ENCODE measurements at regions not wholly inside any gene's neighbourhood (a gene's known extent, or its start where the extent isn't known, plus 50 kb on each side); places are given as distances from the start of the nearest gene placed in this dataset.

DNA sequence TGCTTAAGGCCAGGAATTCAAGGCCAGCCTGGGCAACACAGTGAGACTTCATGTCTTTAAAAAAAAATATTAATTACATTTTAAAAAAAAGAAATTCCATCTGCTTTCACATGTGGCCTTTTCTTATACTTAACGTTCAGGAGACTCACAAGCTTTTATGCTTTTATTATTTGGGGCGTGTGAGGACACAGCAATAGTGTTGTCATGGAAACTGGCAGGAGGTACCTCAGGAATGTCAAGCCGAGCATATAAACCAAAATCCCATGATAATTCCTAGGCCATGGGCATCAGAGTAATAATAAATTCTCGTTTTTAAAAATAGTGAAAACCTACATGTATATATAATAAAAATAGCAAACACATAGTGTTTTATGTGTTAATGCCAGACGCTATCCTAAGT, 89.8 kb downstream of the IYD start (continued):
- TF ChIP-seq SRF (IDR thresholded peaks at IDR 0.05; ENCODE audit: low read depth) = no peak
- TF ChIP-seq, protein P1, sequence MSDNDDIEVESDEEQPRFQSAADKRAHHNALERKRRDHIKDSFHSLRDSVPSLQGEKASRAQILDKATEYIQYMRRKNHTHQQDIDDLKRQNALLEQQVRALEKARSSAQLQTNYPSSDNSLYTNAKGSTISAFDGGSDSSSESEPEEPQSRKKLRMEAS (IDR thresholded peaks at IDR 0.05) = no peak

DNA sequence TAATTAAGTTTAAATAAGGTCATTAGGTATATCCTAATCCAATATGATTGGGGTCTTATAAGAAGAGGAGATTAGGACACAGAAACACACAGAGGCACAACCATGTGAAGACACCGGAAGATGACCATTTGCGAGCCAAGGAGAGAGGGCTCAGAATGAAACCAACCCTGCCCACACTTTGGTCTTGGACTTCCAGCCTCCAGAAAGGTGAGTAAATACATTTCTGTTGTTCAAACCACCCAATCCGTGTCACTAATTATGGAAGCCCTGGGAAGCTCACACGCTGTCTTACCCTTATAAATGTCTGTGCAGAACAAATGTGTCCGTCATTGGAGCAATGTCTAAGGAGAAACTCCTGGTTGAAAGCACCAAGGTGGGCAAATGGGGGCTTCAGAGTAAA, 95.0 kb downstream of the IYD start:
- Histone ChIP-seq H3K27me3 (ENCODE audit: insufficient read depth, low read length) (no peaks in the 10 kb centered on the region), H3K27ac (ENCODE audit: low read depth, low read length) (no peak overlapping the region), H4K20me1 (ENCODE audit: insufficient read depth) (no peaks in the 10 kb centered on the region), H3K4me3 (replicated peaks in 1 of 2; ENCODE audit: low read depth in 1 of 2, low read length in 2 of 2) (no peak overlapping the region), H2AFZ (ENCODE audit: low read depth, low read length, poor library complexity, severe bottlenecking) (no peak overlapping the region), H3K4me1 (ENCODE audit: control insufficient read depth in 1 of 2, insufficient read depth in 2 of 2, low read length in 2 of 2) (peaks cover 0 to 13% of the 10 kb centered on the region in 2 experiments; a peak in 2 of 4 replicates), H3K79me2 (ENCODE audit: insufficient read depth, low read length) (no peaks in the 10 kb centered on the region), H3K9ac (ENCODE audit: low read length) (no peak overlapping the region), H3K36me3 (ENCODE audit: control insufficient read depth in 1 of 2, insufficient read depth in 2 of 2, low read length in 2 of 2) (no peaks in the 10 kb centered on the region), H3K9me2 (ENCODE audit: insufficient read depth) (no peaks in the 10 kb centered on the region), H3K4me2 (ENCODE audit: low read length) (no peak overlapping the region), H3K9me3 (ENCODE audit: control insufficient read depth in 1 of 2, insufficient read depth in 1 of 2, low read depth in 1 of 2, low read length in 2 of 2) (no peaks in the 10 kb centered on the region)
- DNase-seq (ENCODE audit: low read depth, low spot score) (no peak), ATAC-seq (no peak)
- POLR2A ChIA-PET = no interaction called here
- intact Hi-C loops (cut with micrococcal nuclease) = no loop called here
- RAD21 ChIA-PET (ENCODE audit: low non-redundant PET in 1 of 2, low total read pairs in 2 of 2, uncharacterized antibody in 2 of 2, unreplicated experiment in 2 of 2) = no interaction called here
- no TSS peak for BruUV-seq (replicated peaks)
- CTCF ChIA-PET = no interaction called here
- TF ChIP-seq, protein P2, sequence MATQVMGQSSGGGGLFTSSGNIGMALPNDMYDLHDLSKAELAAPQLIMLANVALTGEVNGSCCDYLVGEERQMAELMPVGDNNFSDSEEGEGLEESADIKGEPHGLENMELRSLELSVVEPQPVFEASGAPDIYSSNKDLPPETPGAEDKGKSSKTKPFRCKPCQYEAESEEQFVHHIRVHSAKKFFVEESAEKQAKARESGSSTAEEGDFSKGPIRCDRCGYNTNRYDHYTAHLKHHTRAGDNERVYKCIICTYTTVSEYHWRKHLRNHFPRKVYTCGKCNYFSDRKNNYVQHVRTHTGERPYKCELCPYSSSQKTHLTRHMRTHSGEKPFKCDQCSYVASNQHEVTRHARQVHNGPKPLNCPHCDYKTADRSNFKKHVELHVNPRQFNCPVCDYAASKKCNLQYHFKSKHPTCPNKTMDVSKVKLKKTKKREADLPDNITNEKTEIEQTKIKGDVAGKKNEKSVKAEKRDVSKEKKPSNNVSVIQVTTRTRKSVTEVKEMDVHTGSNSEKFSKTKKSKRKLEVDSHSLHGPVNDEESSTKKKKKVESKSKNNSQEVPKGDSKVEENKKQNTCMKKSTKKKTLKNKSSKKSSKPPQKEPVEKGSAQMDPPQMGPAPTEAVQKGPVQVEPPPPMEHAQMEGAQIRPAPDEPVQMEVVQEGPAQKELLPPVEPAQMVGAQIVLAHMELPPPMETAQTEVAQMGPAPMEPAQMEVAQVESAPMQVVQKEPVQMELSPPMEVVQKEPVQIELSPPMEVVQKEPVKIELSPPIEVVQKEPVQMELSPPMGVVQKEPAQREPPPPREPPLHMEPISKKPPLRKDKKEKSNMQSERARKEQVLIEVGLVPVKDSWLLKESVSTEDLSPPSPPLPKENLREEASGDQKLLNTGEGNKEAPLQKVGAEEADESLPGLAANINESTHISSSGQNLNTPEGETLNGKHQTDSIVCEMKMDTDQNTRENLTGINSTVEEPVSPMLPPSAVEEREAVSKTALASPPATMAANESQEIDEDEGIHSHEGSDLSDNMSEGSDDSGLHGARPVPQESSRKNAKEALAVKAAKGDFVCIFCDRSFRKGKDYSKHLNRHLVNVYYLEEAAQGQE (IDR thresholded peaks at IDR 0.05; ENCODE audit: low read depth) = no peak
- TF ChIP-seq EZH2phosphoT487 (IDR thresholded peaks at IDR 0.05; ENCODE audit: borderline replicate concordance) = no peak
- TF ChIP-seq ELF1 (IDR thresholded peaks at IDR 0.05; ENCODE audit: borderline replicate concordance, low read depth) = no peak
- no peak for TF ChIP-seq TCF7L2 (IDR thresholded peaks at IDR 0.05; ENCODE audit: borderline replicate concordance, extremely low read depth, insufficient read depth, insufficient read length)
- TF ChIP-seq SIN3A (IDR thresholded peaks at IDR 0.05; ENCODE audit: low read depth) = no peak
- TF ChIP-seq, protein P3, sequence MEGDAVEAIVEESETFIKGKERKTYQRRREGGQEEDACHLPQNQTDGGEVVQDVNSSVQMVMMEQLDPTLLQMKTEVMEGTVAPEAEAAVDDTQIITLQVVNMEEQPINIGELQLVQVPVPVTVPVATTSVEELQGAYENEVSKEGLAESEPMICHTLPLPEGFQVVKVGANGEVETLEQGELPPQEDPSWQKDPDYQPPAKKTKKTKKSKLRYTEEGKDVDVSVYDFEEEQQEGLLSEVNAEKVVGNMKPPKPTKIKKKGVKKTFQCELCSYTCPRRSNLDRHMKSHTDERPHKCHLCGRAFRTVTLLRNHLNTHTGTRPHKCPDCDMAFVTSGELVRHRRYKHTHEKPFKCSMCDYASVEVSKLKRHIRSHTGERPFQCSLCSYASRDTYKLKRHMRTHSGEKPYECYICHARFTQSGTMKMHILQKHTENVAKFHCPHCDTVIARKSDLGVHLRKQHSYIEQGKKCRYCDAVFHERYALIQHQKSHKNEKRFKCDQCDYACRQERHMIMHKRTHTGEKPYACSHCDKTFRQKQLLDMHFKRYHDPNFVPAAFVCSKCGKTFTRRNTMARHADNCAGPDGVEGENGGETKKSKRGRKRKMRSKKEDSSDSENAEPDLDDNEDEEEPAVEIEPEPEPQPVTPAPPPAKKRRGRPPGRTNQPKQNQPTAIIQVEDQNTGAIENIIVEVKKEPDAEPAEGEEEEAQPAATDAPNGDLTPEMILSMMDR (IDR thresholded peaks at IDR 0.05 in 2 of 3, conservative IDR thresholded peaks at IDR 0.05 in 1 of 3; ENCODE audit: borderline replicate concordance in 1 of 3, insufficient read depth in 1 of 3, low read depth in 2 of 3, low read length in 2 of 3) = no peak
- TF ChIP-seq FOSL1 (IDR thresholded peaks at IDR 0.05; ENCODE audit: low read depth) = no peak
- no peak for TF ChIP-seq YY1 (IDR thresholded peaks at IDR 0.05; ENCODE audit: extremely low read depth, insufficient replicate concordance, low read depth, low read length)
- no peak for TF ChIP-seq POLR2AphosphoS5 (IDR thresholded peaks at IDR 0.05; ENCODE audit: low read depth, low read length)
- no peak for TF ChIP-seq EZH2 (IDR thresholded peaks at IDR 0.05)
- no peak for TF ChIP-seq ZNF274 (IDR thresholded peaks at IDR 0.05; ENCODE audit: low read depth, low read length)
- TF ChIP-seq, protein P4, sequence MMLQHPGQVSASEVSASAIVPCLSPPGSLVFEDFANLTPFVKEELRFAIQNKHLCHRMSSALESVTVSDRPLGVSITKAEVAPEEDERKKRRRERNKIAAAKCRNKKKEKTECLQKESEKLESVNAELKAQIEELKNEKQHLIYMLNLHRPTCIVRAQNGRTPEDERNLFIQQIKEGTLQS (IDR thresholded peaks at IDR 0.05) = no peak
- TF ChIP-seq RAD21 (IDR thresholded peaks at IDR 0.05; ENCODE audit: low read depth) = no peak
- no peak for TF ChIP-seq ZFX (IDR thresholded peaks at IDR 0.05)
- TF ChIP-seq, protein P5, sequence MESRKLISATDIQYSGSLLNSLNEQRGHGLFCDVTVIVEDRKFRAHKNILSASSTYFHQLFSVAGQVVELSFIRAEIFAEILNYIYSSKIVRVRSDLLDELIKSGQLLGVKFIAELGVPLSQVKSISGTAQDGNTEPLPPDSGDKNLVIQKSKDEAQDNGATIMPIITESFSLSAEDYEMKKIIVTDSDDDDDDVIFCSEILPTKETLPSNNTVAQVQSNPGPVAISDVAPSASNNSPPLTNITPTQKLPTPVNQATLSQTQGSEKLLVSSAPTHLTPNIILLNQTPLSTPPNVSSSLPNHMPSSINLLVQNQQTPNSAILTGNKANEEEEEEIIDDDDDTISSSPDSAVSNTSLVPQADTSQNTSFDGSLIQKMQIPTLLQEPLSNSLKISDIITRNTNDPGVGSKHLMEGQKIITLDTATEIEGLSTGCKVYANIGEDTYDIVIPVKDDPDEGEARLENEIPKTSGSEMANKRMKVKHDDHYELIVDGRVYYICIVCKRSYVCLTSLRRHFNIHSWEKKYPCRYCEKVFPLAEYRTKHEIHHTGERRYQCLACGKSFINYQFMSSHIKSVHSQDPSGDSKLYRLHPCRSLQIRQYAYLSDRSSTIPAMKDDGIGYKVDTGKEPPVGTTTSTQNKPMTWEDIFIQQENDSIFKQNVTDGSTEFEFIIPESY (IDR thresholded peaks at IDR 0.05; ENCODE audit: extremely low read depth, insufficient replicate concordance, low read length) = no peak
- no peak for TF ChIP-seq CBX3 (IDR thresholded peaks at IDR 0.05; ENCODE audit: low read depth)
- no peak for TF ChIP-seq EGR1 (IDR thresholded peaks at IDR 0.05; ENCODE audit: low read depth)
- TF ChIP-seq SP1 (IDR thresholded peaks at IDR 0.05; ENCODE audit: low read depth) = no peak
